IMR-90 (cell line): ENCODE measurements at regions not wholly inside any gene's neighbourhood (a gene's known extent, or its start where the extent isn't known, plus 50 kb on each side); places are given as distances from the start of the nearest gene placed in this dataset.
A peak's percentile ranks its signal among the peaks of the same experiment; 100 is the strongest.

ENCODE experiments used
- ATAC-seq: fragments of 200-7000 bp; cut with Tn5 transposase; 2 replicates; pipeline ENCODE4 v1.9.1; 2020; ENCODE audit warnings: low read depth, mild to moderate bottlenecking, moderate library complexity
- BruUV-seq: library from RNA; stranded (reverse); fragments of 400-500 nt; replicated peaks from 2 replicates; lab custom pipeline; 2021; lab: Mats Ljungman, UMichigan
- CTCF ChIA-PET: fragments of 300-600 bp; formaldehyde crosslinking; extraction: SDS; loops from one replicate; lab custom pipeline; 2021; ENCODE audit warnings: antibody characterized with exemption; lab: Yijun Ruan, JAX
- POLR2A ChIA-PET: fragments of 300-600 bp; sonication (Branson Sonifier 250); formaldehyde crosslinking; loops from one replicate; lab custom pipeline; 2022; ENCODE audit warnings: antibody characterized with exemption; ENCODE audit not compliant: unreplicated experiment; lab: Charles Lee
- DNase-seq: peaks from one replicate; pipeline ENCODE4 v3.0.0; 2013
- H2AFZ ChIP-seq: replicated peaks from 2 replicates; pipeline ENCODE3; 2013; ENCODE audit warnings: low read length, mild to moderate bottlenecking; ENCODE audit not compliant: poor library complexity
- H2AK5ac ChIP-seq: 2 replicates; pipeline ENCODE4 v1.6.1; 2013; ENCODE audit warnings: low read depth, low read length, inconsistent platforms
- H2AK9ac ChIP-seq: replicated peaks from 2 replicates; pipeline ENCODE3; 2013; ENCODE audit warnings: mild to moderate bottlenecking, low read depth, low read length, moderate library complexity; ENCODE audit not compliant: poor library complexity
- H2BK120ac ChIP-seq: 2 replicates; pipeline ENCODE4 v1.6.1; 2013; ENCODE audit warnings: low read depth, low read length, inconsistent platforms
- H2BK15ac ChIP-seq: 3 replicates; pipeline ENCODE4 v1.6.1; 2013; ENCODE audit warnings: low read depth, low read length, inconsistent platforms
- H2BK20ac ChIP-seq: 2 replicates; pipeline ENCODE4 v1.6.1; 2013; ENCODE audit warnings: low read depth, mild to moderate bottlenecking, inconsistent platforms, low read length, moderate library complexity
- H2BK5ac ChIP-seq: 2 replicates; pipeline ENCODE4 v1.6.1; 2013; ENCODE audit warnings: mild to moderate bottlenecking, low read depth, low read length, inconsistent platforms; ENCODE audit not compliant: poor library complexity, severe bottlenecking
- H3K14ac ChIP-seq: replicated peaks from 2 replicates; pipeline ENCODE4 v1.6.1; 2013; ENCODE audit warnings: low read depth, low read length, inconsistent platforms
- H3K18ac ChIP-seq: 2 replicates; pipeline ENCODE4 v1.6.1; 2013; ENCODE audit warnings: low read depth, low read length, control low read depth
- H3K23ac ChIP-seq: 2 replicates; pipeline ENCODE4 v1.6.1; 2013; ENCODE audit warnings: low read depth, low read length, inconsistent platforms
- H3K27ac ChIP-seq: 2 replicates; pipeline ENCODE4 v1.5.1; 2013; ENCODE audit warnings: mild to moderate bottlenecking, control low read depth, low read length; ENCODE audit not compliant: insufficient read depth
- H3K27me3 ChIP-seq: 2 replicates; pipeline ENCODE4 v1.6.1; 2013; ENCODE audit warnings: low read length; ENCODE audit not compliant: control insufficient read depth, insufficient read depth
- H3K36me3 ChIP-seq: 2 replicates; pipeline ENCODE4 v1.6.1; 2013; ENCODE audit warnings: low read length, mixed read lengths; ENCODE audit not compliant: control insufficient read depth, insufficient read depth
- H3K4ac ChIP-seq: 2 replicates; pipeline ENCODE4 v1.6.1; 2013; ENCODE audit warnings: low read depth, low read length, inconsistent platforms
- H3K4me1 ChIP-seq: 2 replicates; pipeline ENCODE4 v1.6.1; 2013; ENCODE audit warnings: low read length, mixed read lengths; ENCODE audit not compliant: control insufficient read depth, insufficient read depth
- H3K4me2 ChIP-seq: 2 replicates; pipeline ENCODE4 v1.6.1; 2013; ENCODE audit warnings: low read depth, mild to moderate bottlenecking, control low read depth, low read length, moderate library complexity
- H3K4me3 ChIP-seq: 2 replicates; pipeline ENCODE4 v1.5.1; 2013; ENCODE audit warnings: low read depth, mild to moderate bottlenecking, control low read depth, low read length, moderate library complexity; ENCODE audit not compliant: insufficient read depth
- H3K56ac ChIP-seq: 2 replicates; pipeline ENCODE4 v1.6.1; 2013; ENCODE audit warnings: low read length, inconsistent platforms; ENCODE audit not compliant: insufficient read depth; ENCODE audit errors: extremely low read depth
- H3K79me1 ChIP-seq, 2 experiments: 2 replicates each; pipeline ENCODE4 v1.6.1; 2013; ENCODE audit warnings: low read length in 2 of 2, inconsistent platforms in 1 of 2, low read depth in 1 of 2
- H3K9ac ChIP-seq: 2 replicates; pipeline ENCODE4 v1.6.1; 2013; ENCODE audit warnings: low read depth, low read length, control low read depth
- H3K9me1 ChIP-seq: 2 replicates; pipeline ENCODE4 v1.6.1; 2013; ENCODE audit warnings: low read length, inconsistent platforms; ENCODE audit not compliant: insufficient read depth
- H3K9me3 ChIP-seq: 2 replicates; pipeline ENCODE4 v1.6.1; 2013; ENCODE audit warnings: low read length; ENCODE audit not compliant: control insufficient read depth, insufficient read depth
- H4K20me1 ChIP-seq: 2 replicates; pipeline ENCODE4 v1.6.1; 2013; ENCODE audit warnings: low read length, inconsistent platforms; ENCODE audit not compliant: insufficient read depth
- H4K5ac ChIP-seq: 2 replicates; pipeline ENCODE4 v1.6.1; 2013; ENCODE audit warnings: mild to moderate bottlenecking, low read depth, low read length, control low read depth
- H4K8ac ChIP-seq, 2 experiments: 2 replicates each; pipeline ENCODE4 v1.6.1; 2013; ENCODE audit warnings: low read depth in 2 of 2, low read length in 2 of 2, control low read depth in 1 of 2, inconsistent platforms in 1 of 2
- H4K91ac ChIP-seq: 2 replicates; pipeline ENCODE4 v1.6.1; 2013; ENCODE audit warnings: low read depth, low read length, inconsistent platforms; ENCODE audit not compliant: insufficient read depth
- CHD1 ChIP-seq: IDR thresholded peaks from 2 replicates; pipeline ENCODE4 v1.6.1; 2012; ENCODE audit warnings: low read depth, low read length, improper control_type of control experiment
- WGBS, 2 experiments: methylation state at CpG; one replicate each; pipeline versions ENCODE4 v1.1.5 to v1.1.7; 2013; ENCODE audit warnings: missing lambda C conversion rate in 2 of 2; ENCODE audit not compliant: insufficient read length in 1 of 2; ENCODE audit errors: extremely low coverage in 2 of 2; 5-methylcytosine and 5-hydroxymethylcytosine counted together
- dilution Hi-C: fragments of 300-500 bp; cut with HindIII; formaldehyde crosslinking; loops from one replicate; pipeline ENCODE4 v1.14.3; 2018; ENCODE audit warnings: low sequenced_read_pairs; ENCODE audit not compliant: unreplicated experiment
- in situ Hi-C: fragments of 300-500 bp; cut with MboI; formaldehyde crosslinking; loops from 3 replicates; pipeline ENCODE4 v1.14.3; 2019; ENCODE audit warnings: low sequenced_read_pairs, inconsistent platforms, mixed read lengths
- intact Hi-C: fragments of 100-400 bp; cut with micrococcal nuclease; formaldehyde crosslinking; loops from 2 replicates; pipeline ENCODE4 v1.10.0; 2022
- TF ChIP-seq, protein P1 (sequence below): fragments of 150-350 bp; IDR thresholded peaks from 2 replicates; pipeline ENCODE4 v1.6.1; 2016; ENCODE audit warnings: low read depth, mild to moderate bottlenecking, low read length, moderate library complexity, borderline replicate concordance

DNA sequence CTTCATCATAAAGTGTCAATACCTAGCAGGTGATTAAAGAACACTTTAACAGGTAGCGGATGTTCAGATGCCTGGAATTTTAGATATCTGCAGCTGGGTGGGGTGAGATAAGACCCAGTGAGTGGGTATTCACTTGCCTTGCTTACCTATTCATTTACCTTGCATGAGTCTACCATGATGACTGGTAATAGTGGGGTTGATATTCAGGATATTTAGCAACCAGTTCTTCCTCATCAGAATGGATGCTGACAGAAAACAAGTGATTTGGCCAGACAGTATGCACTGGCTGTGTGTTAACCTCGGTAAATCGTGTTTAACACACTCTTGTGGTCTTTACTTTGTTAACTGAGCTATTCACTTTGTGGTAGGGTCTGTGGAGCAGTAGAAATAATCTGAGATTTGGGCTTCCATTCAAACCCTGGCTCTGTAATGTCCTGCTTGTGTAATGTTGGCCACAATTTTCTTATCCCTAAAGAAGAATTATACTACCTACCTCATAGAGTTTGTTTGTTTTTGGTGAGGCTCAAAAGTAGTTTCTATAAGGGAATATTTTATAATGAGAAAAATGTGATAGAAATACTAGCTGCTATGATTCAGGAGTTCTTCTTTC, 391.9 kb upstream of the TBL1XR1 start:
- Histone ChIP-seq H3K18ac (peak overlapping the region; percentile 92), H4K91ac (no peak overlapping the region), H4K5ac (no peak overlapping the region), H3K23ac (no peak overlapping the region), H2AK9ac (no peak overlapping the region), H2BK120ac (peak overlapping the region; percentile 55; the same call in 1 of the 2 replicates), H2AFZ (no peak overlapping the region), H3K79me1 (no peaks in the 10 kb centered on the region), H3K27me3 (no peaks in the 10 kb centered on the region), H4K8ac (peak overlapping the region in 1 of 2 experiments; percentile 29; a peak in 1 of 4 replicates), H3K56ac (no peak overlapping the region), H3K4me3 (no peak overlapping the region), H2BK20ac (peak overlapping the region; percentile 21; the same call in 1 of the 2 replicates), H3K14ac (no peak overlapping the region), H4K20me1 (no peaks in the 10 kb centered on the region), H3K36me3 (no peaks in the 10 kb centered on the region), H3K9ac (no peak overlapping the region), H2BK5ac (no peak overlapping the region), H3K4me2 (no peak overlapping the region), H3K4me1 (peaks cover 11% of the 10 kb centered on the region; the same call in 1 of the 2 replicates), H3K4ac (peak overlapping the region; percentile 3; the same call in 1 of the 2 replicates), H2AK5ac (no peak overlapping the region), H3K9me1 (no peaks in the 10 kb centered on the region; the same call in none of the 2 replicates), H2BK15ac (no peak overlapping the region), H3K9me3 (peaks cover 2% of the 10 kb centered on the region; the same call in 1 of the 2 replicates), H3K27ac (no peak overlapping the region)
- dilution Hi-C loops, result no loop called here
- BruUV-seq, result no TSS peak
- in situ Hi-C loops, result no loop called here
- TF ChIP-seq, protein P1, sequence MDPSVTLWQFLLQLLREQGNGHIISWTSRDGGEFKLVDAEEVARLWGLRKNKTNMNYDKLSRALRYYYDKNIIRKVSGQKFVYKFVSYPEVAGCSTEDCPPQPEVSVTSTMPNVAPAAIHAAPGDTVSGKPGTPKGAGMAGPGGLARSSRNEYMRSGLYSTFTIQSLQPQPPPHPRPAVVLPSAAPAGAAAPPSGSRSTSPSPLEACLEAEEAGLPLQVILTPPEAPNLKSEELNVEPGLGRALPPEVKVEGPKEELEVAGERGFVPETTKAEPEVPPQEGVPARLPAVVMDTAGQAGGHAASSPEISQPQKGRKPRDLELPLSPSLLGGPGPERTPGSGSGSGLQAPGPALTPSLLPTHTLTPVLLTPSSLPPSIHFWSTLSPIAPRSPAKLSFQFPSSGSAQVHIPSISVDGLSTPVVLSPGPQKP, result no peak
- no peak for TF ChIP-seq CHD1
- intact Hi-C loops, result no loop called here
- DNase-seq (no peak), ATAC-seq (no peak)
- POLR2A ChIA-PET, result no interaction called here
- CTCF ChIA-PET, result interaction anchor here (1.4 kb wide), 1 partner anchor 10 kb away, joined by 6 read pairs; no protein-coding TSS in a partner anchor
- no CpG with 5 or more reads among the region's 3 CpGs for WGBS, 2 experiments
